Tibial nerve (tissue), 4 donors: ENCODE measurements at regions not wholly inside any gene's neighbourhood (a gene's known extent, or its start where the extent isn't known, plus 50 kb on each side); places are given as distances from the start of the nearest gene placed in this dataset.
"Not testable (repeated sequence)": the region's sequence is repeated elsewhere in the genome, so short reads cannot be mapped to it uniquely, and the experiment has no call there.

ENCODE experiments used
- DNase-seq, 2 donors: peaks; one replicate each; pipeline ENCODE4 v3.0.0-alpha.2; 2019; ENCODE audit warnings: low spot score in 2 of 2
- H3K27ac ChIP-seq, 4 donors: fragments of 200-600 bp; sonication (generic) in 3 of 4; one replicate each; pipeline ENCODE4 v1.5.1; 2017 to 2019; ENCODE audit warnings: mild to moderate bottlenecking in 1 of 4
- H3K27me3 ChIP-seq, 2 donors: fragments of 200-600 bp; sonication (generic) in 1 of 2; one replicate each; pipeline versions ENCODE4 v1.5.1 to v1.6.0; 2017 to 2019
- H3K36me3 ChIP-seq, 3 donors: fragments of 200-600 bp; sonication (generic); one replicate each; pipeline ENCODE4 v1.5.1; 2018 to 2019
- H3K4me1 ChIP-seq, 4 donors: fragments of 200-600 bp; sonication (generic) in 3 of 4; one replicate each; pipeline ENCODE4 v1.5.1; 2017 to 2019
- H3K4me3 ChIP-seq, 4 donors: fragments of 200-600 bp; sonication (generic) in 3 of 4; one replicate each; pipeline ENCODE4 v1.5.1; 2017 to 2019; ENCODE audit warnings: mild to moderate bottlenecking in 1 of 4, moderate library complexity in 1 of 4
- H3K9me3 ChIP-seq, 4 donors: fragments of 200-600 bp; sonication (generic) in 3 of 4; one replicate each; pipeline ENCODE4 v1.5.1; 2017 to 2019
- EP300 ChIP-seq, 2 donors: sonication (generic); formaldehyde crosslinking; IDR thresholded peaks; one replicate each; pipeline ENCODE4 v1.6.1; 2017; ENCODE audit warnings: antibody characterized with exemption in 2 of 2, mild to moderate bottlenecking in 1 of 2
- POLR2A ChIP-seq, 2 donors: fragments of 450-650 bp; IDR thresholded peaks; one replicate each; pipeline ENCODE4 v1.6.1; 2017; ENCODE audit warnings: antibody characterized with exemption in 2 of 2, mild to moderate bottlenecking in 2 of 2, moderate library complexity in 2 of 2
- WGBS, 2 donors: methylation state at CpG; one replicate each; pipeline ENCODE4 v1.1.5; 2018; 5-methylcytosine and 5-hydroxymethylcytosine counted together
- TF ChIP-seq, protein P1 (sequence below), 5 experiments: fragments of 200-600 bp in 3 of 5; fragments of 450-650 bp in 2 of 5; sonication (generic) in 3 of 5; IDR thresholded peaks; one replicate each; pipeline ENCODE4 v1.5.1; 2016 to 2019; ENCODE audit warnings: antibody characterized with exemption in 5 of 5, mild to moderate bottlenecking in 3 of 5, moderate library complexity in 2 of 5

DNA sequence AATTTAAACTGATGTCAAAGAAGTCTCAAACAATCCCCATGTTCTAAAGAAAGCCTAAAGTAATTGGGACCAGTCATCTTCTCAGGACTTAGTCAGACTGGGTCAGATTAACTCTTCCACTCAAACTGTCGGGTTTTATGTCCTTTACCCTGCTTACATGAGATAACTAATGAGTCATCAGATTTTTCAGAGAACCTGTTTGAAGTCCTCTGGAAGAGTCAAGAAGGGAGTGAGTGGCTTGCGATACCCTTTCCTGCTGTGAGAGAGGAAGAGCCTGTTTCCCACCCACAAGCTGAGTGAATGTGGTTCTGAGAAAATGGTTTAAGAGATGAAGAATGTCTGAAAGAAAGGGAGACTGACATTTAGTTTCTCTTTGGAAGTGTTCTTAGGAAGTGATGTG lies 1866.7 kb upstream of the C9orf72 start:
- H3K36me3 ChIP-seq = no peaks in the 10 kb centered on the region
- no peak overlapping the region for H3K4me3 ChIP-seq
- no peaks in the 10 kb centered on the region for H3K9me3 ChIP-seq
- no peak overlapping the region for H3K27ac ChIP-seq
- WGBS, 2 donors = 38 to 62% methylated on average over 2 of the region's 2 CpGs
- H3K4me1 ChIP-seq = no peaks in the 10 kb centered on the region
- DNase-seq = no peak
- TF ChIP-seq, protein P1, sequence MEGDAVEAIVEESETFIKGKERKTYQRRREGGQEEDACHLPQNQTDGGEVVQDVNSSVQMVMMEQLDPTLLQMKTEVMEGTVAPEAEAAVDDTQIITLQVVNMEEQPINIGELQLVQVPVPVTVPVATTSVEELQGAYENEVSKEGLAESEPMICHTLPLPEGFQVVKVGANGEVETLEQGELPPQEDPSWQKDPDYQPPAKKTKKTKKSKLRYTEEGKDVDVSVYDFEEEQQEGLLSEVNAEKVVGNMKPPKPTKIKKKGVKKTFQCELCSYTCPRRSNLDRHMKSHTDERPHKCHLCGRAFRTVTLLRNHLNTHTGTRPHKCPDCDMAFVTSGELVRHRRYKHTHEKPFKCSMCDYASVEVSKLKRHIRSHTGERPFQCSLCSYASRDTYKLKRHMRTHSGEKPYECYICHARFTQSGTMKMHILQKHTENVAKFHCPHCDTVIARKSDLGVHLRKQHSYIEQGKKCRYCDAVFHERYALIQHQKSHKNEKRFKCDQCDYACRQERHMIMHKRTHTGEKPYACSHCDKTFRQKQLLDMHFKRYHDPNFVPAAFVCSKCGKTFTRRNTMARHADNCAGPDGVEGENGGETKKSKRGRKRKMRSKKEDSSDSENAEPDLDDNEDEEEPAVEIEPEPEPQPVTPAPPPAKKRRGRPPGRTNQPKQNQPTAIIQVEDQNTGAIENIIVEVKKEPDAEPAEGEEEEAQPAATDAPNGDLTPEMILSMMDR (IDR thresholded peaks at IDR 0.05) = no peak
- TF ChIP-seq POLR2A (IDR thresholded peaks at IDR 0.05) = no peak
- TF ChIP-seq EP300 (IDR thresholded peaks at IDR 0.05) = no peak
- H3K27me3 ChIP-seq = no peaks in the 10 kb centered on the region

DNA sequence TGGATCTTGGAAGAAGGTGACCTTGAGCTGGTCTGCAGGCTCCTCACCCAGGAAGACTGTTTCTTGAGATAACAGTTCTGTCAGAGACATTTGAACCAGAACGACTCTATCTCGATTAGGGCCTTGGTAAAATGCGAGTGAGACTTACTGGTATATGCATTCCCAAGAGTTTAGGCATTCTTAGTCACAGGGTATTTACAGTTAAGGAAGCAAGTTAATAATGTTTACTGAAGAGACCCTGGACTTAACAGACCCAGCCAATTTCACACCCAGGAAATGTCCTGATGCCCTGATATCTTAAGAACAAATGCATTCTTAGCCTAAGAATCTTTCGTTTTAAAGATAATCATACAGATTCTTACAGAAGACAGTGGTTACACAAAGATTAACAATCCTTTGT lies 1867.2 kb upstream of the C9orf72 start:
- WGBS, 2 donors = 94 to 95% methylated on average over 4 of the region's 4 CpGs
- TF ChIP-seq EP300 (IDR thresholded peaks at IDR 0.05) = no peak
- TF ChIP-seq, protein P1 (IDR thresholded peaks at IDR 0.05) = no peak
- TF ChIP-seq POLR2A (IDR thresholded peaks at IDR 0.05) = no peak
- H3K27ac ChIP-seq = no peak overlapping the region
- H3K9me3 ChIP-seq = no peaks in the 10 kb centered on the region
- no peaks in the 10 kb centered on the region for H3K27me3 ChIP-seq
- H3K36me3 ChIP-seq = no peaks in the 10 kb centered on the region
- no peak overlapping the region for H3K4me3 ChIP-seq
- H3K4me1 ChIP-seq = no peaks in the 10 kb centered on the region
- no peak for DNase-seq

DNA sequence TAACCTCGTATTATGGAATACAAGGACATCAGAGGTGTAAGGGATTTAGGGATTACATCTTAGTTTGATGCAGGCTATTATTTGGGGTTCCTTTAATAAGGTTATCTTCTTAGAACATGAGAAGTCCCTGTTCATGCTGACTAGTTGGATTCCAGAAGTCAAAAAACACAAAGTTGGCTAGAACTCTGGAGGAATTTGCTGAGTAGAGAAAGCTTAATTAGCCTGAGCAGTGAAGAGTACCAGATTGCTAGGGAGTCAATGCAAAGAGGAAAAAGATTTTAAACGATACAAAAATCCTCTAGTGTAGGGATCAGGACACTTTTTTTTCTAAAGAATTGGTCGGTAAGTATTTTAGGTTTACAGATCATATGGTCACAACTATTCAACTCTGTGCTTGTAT lies 1872.5 kb upstream of the C9orf72 start:
- no peaks in the 10 kb centered on the region for H3K4me1 ChIP-seq
- WGBS, 2 donors = 72 to 73% methylated on average over 3 of the region's 3 CpGs
- no peak for DNase-seq
- H3K9me3 ChIP-seq = no peaks in the 10 kb centered on the region
- no peaks in the 10 kb centered on the region for H3K27me3 ChIP-seq
- no peaks in the 10 kb centered on the region for H3K36me3 ChIP-seq
- H3K27ac ChIP-seq = no peak overlapping the region
- no peak overlapping the region for H3K4me3 ChIP-seq
- TF ChIP-seq EP300 (IDR thresholded peaks at IDR 0.05) (no peak), POLR2A (IDR thresholded peaks at IDR 0.05) (no peak)
- TF ChIP-seq, protein P1 (IDR thresholded peaks at IDR 0.05) = no peak

DNA sequence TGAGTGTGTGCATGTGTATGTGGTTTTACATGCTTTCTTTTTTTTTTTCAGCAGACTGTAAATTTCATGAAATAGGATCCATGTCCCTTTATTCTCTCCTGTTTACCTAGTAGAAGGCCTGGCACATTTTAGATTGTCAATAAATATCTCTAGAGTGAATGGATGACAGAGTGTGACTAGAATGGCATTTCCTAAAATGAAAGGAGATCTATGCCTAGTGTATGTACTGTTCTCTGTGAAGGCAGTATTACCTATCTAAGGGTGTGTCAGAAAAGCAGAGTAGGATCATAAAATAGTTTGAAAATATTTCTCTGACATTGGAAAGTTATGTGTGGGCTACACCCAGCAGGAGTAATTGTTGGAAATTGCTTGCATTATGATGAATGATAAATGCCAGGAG lies 1876.0 kb upstream of the C9orf72 start:
- TF ChIP-seq, protein P1 (IDR thresholded peaks at IDR 0.05) = no peak
- TF ChIP-seq POLR2A (IDR thresholded peaks at IDR 0.05) (no peak), EP300 (IDR thresholded peaks at IDR 0.05) (no peak)
- no peak for DNase-seq
- H3K27me3 ChIP-seq = no peaks in the 10 kb centered on the region
- H3K9me3 ChIP-seq = peaks cover 0 to 3% (median 0%) of the 10 kb centered on the region in 4 donors
- H3K4me3 ChIP-seq = no peak overlapping the region
- no peaks in the 10 kb centered on the region for H3K36me3 ChIP-seq
- no peak overlapping the region for H3K27ac ChIP-seq
- H3K4me1 ChIP-seq = no peaks in the 10 kb centered on the region

DNA sequence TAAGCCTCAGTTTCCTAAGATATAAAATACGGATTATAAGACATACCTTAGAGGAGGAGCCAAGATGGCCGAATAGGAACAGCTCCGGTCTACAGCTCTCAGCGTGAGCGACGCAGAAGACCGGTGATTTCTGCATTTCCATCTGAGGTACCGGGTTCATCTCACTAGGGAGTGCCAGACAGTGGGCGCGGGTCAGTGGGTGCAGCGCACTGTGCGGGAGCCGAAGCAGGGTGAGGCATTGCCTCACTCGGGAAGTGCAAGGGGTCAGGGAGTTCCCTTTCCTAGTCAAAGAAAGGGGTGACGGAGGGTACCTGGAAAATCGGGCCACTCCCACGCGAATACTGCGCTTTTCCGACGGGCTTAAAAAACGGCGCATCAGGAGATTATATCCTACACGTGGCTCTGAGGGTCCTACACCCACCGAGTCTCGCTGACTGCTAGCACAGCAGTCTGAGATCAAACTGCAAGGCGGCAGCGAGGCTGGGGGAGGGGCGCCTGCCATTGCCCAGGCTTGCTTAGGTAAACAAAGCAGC lies 1877.1 kb upstream of the C9orf72 start:
- DNase-seq, H3K4me1 ChIP-seq, H3K4me3 ChIP-seq, H3K27me3 ChIP-seq, H3K36me3 ChIP-seq, H3K27ac ChIP-seq, H3K9me3 ChIP-seq: not testable (repeated sequence)
- 91 to 92% methylated on average over 26 to 29 of the region's 29 CpGs for WGBS, 2 donors

DNA sequence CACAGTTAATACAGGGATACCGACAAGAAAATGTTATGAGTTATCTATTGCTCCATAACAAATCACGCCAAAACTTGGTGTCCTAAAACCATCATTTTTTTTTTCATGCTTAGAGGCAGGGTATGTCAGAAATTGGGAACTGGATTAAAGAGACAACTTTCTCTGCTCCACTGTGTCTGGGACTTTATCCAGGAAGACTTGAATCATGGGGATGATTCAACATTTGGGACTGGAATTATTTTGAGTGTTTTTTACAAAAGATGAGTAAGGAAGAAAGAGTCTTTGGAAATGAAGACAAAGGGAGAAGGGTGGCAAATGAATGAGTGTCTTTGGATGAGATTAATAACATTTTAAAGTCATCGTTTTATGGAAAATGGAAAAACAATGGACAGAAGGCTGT lies 1883.7 kb upstream of the C9orf72 start:
- Histone ChIP-seq H3K4me1 (no peaks in the 10 kb centered on the region), H3K27ac (no peak overlapping the region), H3K36me3 (no peaks in the 10 kb centered on the region), H3K4me3 (no peak overlapping the region), H3K9me3 (peaks cover 0 to 10% (median 0%) of the 10 kb centered on the region in 4 donors), H3K27me3 (no peaks in the 10 kb centered on the region)
- no peak for TF ChIP-seq EP300 (IDR thresholded peaks at IDR 0.05)
- no peak for DNase-seq
- 83 to 90% methylated on average over 3 of the region's 3 CpGs for WGBS, 2 donors
